ENCODE measurements at regions not wholly inside any gene's neighbourhood (a gene's known extent, or its start where the extent isn't known, plus 50 kb on each side); places are given as distances from the start of the nearest gene placed in this dataset.

- no peak for TF ChIP-seq EZH2phosphoT487 (IDR thresholded peaks at IDR 0.05; ENCODE audit: insufficient read depth, low read depth)
- no peak for TF ChIP-seq EZH2 (IDR thresholded peaks at IDR 0.05; ENCODE audit: insufficient read depth, poor library complexity, severe bottlenecking)
These were observed 181.9 kb downstream of the CTTN start for GRCh38 chr11:70580036-70580805.

Measured in GM23248 (cell line).